IMR-90 (cell line): ENCODE measurements at regions not wholly inside any gene's neighbourhood (a gene's known extent, or its start where the extent isn't known, plus 50 kb on each side); places are given as distances from the start of the nearest gene placed in this dataset.

ENCODE experiments used
- ATAC-seq: fragments of 200-7000 bp; cut with Tn5 transposase; 2 replicates; pipeline ENCODE4 v1.9.1; 2020; ENCODE audit warnings: low read depth, mild to moderate bottlenecking, moderate library complexity
- BruUV-seq: library from RNA; stranded (reverse); fragments of 400-500 nt; replicated peaks from 2 replicates; lab custom pipeline; 2021; lab: Mats Ljungman, UMichigan
- CTCF ChIA-PET: fragments of 300-600 bp; formaldehyde crosslinking; extraction: SDS; loops from one replicate; lab custom pipeline; 2021; ENCODE audit warnings: antibody characterized with exemption; lab: Yijun Ruan, JAX
- POLR2A ChIA-PET: fragments of 300-600 bp; sonication (Branson Sonifier 250); formaldehyde crosslinking; loops from one replicate; lab custom pipeline; 2022; ENCODE audit warnings: antibody characterized with exemption; ENCODE audit not compliant: unreplicated experiment; lab: Charles Lee
- DNase-seq: peaks from one replicate; pipeline ENCODE4 v3.0.0; 2013
- H2AFZ ChIP-seq: replicated peaks from 2 replicates; pipeline ENCODE3; 2013; ENCODE audit warnings: low read length, mild to moderate bottlenecking; ENCODE audit not compliant: poor library complexity
- H2AK5ac ChIP-seq: 2 replicates; pipeline ENCODE4 v1.6.1; 2013; ENCODE audit warnings: low read depth, low read length, inconsistent platforms
- H2AK9ac ChIP-seq: replicated peaks from 2 replicates; pipeline ENCODE3; 2013; ENCODE audit warnings: mild to moderate bottlenecking, low read depth, low read length, moderate library complexity; ENCODE audit not compliant: poor library complexity
- H2BK120ac ChIP-seq: 2 replicates; pipeline ENCODE4 v1.6.1; 2013; ENCODE audit warnings: low read depth, low read length, inconsistent platforms
- H2BK15ac ChIP-seq: 3 replicates; pipeline ENCODE4 v1.6.1; 2013; ENCODE audit warnings: low read depth, low read length, inconsistent platforms
- H2BK20ac ChIP-seq: 2 replicates; pipeline ENCODE4 v1.6.1; 2013; ENCODE audit warnings: low read depth, mild to moderate bottlenecking, inconsistent platforms, low read length, moderate library complexity
- H2BK5ac ChIP-seq: 2 replicates; pipeline ENCODE4 v1.6.1; 2013; ENCODE audit warnings: mild to moderate bottlenecking, low read depth, low read length, inconsistent platforms; ENCODE audit not compliant: poor library complexity, severe bottlenecking
- H3K14ac ChIP-seq: replicated peaks from 2 replicates; pipeline ENCODE4 v1.6.1; 2013; ENCODE audit warnings: low read depth, low read length, inconsistent platforms
- H3K18ac ChIP-seq: 2 replicates; pipeline ENCODE4 v1.6.1; 2013; ENCODE audit warnings: low read depth, low read length, control low read depth
- H3K23ac ChIP-seq: 2 replicates; pipeline ENCODE4 v1.6.1; 2013; ENCODE audit warnings: low read depth, low read length, inconsistent platforms
- H3K27ac ChIP-seq: 2 replicates; pipeline ENCODE4 v1.5.1; 2013; ENCODE audit warnings: mild to moderate bottlenecking, control low read depth, low read length; ENCODE audit not compliant: insufficient read depth
- H3K27me3 ChIP-seq: 2 replicates; pipeline ENCODE4 v1.6.1; 2013; ENCODE audit warnings: low read length; ENCODE audit not compliant: control insufficient read depth, insufficient read depth
- H3K36me3 ChIP-seq: 2 replicates; pipeline ENCODE4 v1.6.1; 2013; ENCODE audit warnings: low read length, mixed read lengths; ENCODE audit not compliant: control insufficient read depth, insufficient read depth
- H3K4ac ChIP-seq: 2 replicates; pipeline ENCODE4 v1.6.1; 2013; ENCODE audit warnings: low read depth, low read length, inconsistent platforms
- H3K4me1 ChIP-seq: 2 replicates; pipeline ENCODE4 v1.6.1; 2013; ENCODE audit warnings: low read length, mixed read lengths; ENCODE audit not compliant: control insufficient read depth, insufficient read depth
- H3K4me2 ChIP-seq: 2 replicates; pipeline ENCODE4 v1.6.1; 2013; ENCODE audit warnings: low read depth, mild to moderate bottlenecking, control low read depth, low read length, moderate library complexity
- H3K4me3 ChIP-seq: 2 replicates; pipeline ENCODE4 v1.5.1; 2013; ENCODE audit warnings: low read depth, mild to moderate bottlenecking, control low read depth, low read length, moderate library complexity; ENCODE audit not compliant: insufficient read depth
- H3K56ac ChIP-seq: 2 replicates; pipeline ENCODE4 v1.6.1; 2013; ENCODE audit warnings: low read length, inconsistent platforms; ENCODE audit not compliant: insufficient read depth; ENCODE audit errors: extremely low read depth
- H3K79me1 ChIP-seq, 2 experiments: 2 replicates each; pipeline ENCODE4 v1.6.1; 2013; ENCODE audit warnings: low read length in 2 of 2, inconsistent platforms in 1 of 2, low read depth in 1 of 2
- H3K9ac ChIP-seq: 2 replicates; pipeline ENCODE4 v1.6.1; 2013; ENCODE audit warnings: low read depth, low read length, control low read depth
- H3K9me1 ChIP-seq: 2 replicates; pipeline ENCODE4 v1.6.1; 2013; ENCODE audit warnings: low read length, inconsistent platforms; ENCODE audit not compliant: insufficient read depth
- H3K9me3 ChIP-seq: 2 replicates; pipeline ENCODE4 v1.6.1; 2013; ENCODE audit warnings: low read length; ENCODE audit not compliant: control insufficient read depth, insufficient read depth
- H4K20me1 ChIP-seq: 2 replicates; pipeline ENCODE4 v1.6.1; 2013; ENCODE audit warnings: low read length, inconsistent platforms; ENCODE audit not compliant: insufficient read depth
- H4K5ac ChIP-seq: 2 replicates; pipeline ENCODE4 v1.6.1; 2013; ENCODE audit warnings: mild to moderate bottlenecking, low read depth, low read length, control low read depth
- H4K8ac ChIP-seq, 2 experiments: 2 replicates each; pipeline ENCODE4 v1.6.1; 2013; ENCODE audit warnings: low read depth in 2 of 2, low read length in 2 of 2, control low read depth in 1 of 2, inconsistent platforms in 1 of 2
- H4K91ac ChIP-seq: 2 replicates; pipeline ENCODE4 v1.6.1; 2013; ENCODE audit warnings: low read depth, low read length, inconsistent platforms; ENCODE audit not compliant: insufficient read depth
- BHLHE40 ChIP-seq: fragments of 150-350 bp; IDR thresholded peaks from 2 replicates; pipeline ENCODE4 v1.6.1; 2016; ENCODE audit warnings: mild to moderate bottlenecking, low read depth, low read length
- CEBPB ChIP-seq: IDR thresholded peaks from 2 replicates; pipeline ENCODE4 v1.6.1; 2012; ENCODE audit warnings: low read depth, low read length, improper control_type of control experiment
- CHD1 ChIP-seq: IDR thresholded peaks from 2 replicates; pipeline ENCODE4 v1.6.1; 2012; ENCODE audit warnings: low read depth, low read length, improper control_type of control experiment
- FOS ChIP-seq: fragments of 150-350 bp; IDR thresholded peaks from 2 replicates; pipeline ENCODE4 v1.6.1; 2016; ENCODE audit warnings: low read depth, low read length
- MAFK ChIP-seq: IDR thresholded peaks from 2 replicates; pipeline ENCODE4 v1.6.1; 2012; ENCODE audit warnings: low read depth, low read length, improper control_type of control experiment
- MAZ ChIP-seq: IDR thresholded peaks from 2 replicates; pipeline ENCODE4 v1.6.1; 2012; ENCODE audit warnings: low read depth, mild to moderate bottlenecking, low read length, improper control_type of control experiment, moderate library complexity, borderline replicate concordance
- MXI1 ChIP-seq: IDR thresholded peaks from 2 replicates; pipeline ENCODE4 v1.6.1; 2012; ENCODE audit warnings: low read depth, mild to moderate bottlenecking, low read length, moderate library complexity, borderline replicate concordance
- NFE2L2 ChIP-seq: fragments of 150-350 bp; IDR thresholded peaks from 2 replicates; pipeline ENCODE4 v1.6.1; 2016; ENCODE audit warnings: low read depth, mild to moderate bottlenecking, low read length
- POLR2A ChIP-seq: IDR thresholded peaks from 2 replicates; pipeline ENCODE4 v1.6.1; 2012; ENCODE audit warnings: mild to moderate bottlenecking, low read depth, low read length
- RAD21 ChIP-seq: IDR thresholded peaks from 2 replicates; pipeline ENCODE4 v1.6.1; 2012; ENCODE audit warnings: low read length, improper control_type of control experiment
- RCOR1 ChIP-seq: IDR thresholded peaks from 2 replicates; pipeline ENCODE4 v1.6.1; 2012; ENCODE audit warnings: mild to moderate bottlenecking, low read length, improper control_type of control experiment; ENCODE audit not compliant: insufficient replicate concordance
- RFX5 ChIP-seq: IDR thresholded peaks from 2 replicates; pipeline ENCODE4 v1.8.0; 2012; ENCODE audit warnings: low read depth, mild to moderate bottlenecking, low read length, moderate library complexity
- SMC3 ChIP-seq: fragments of 150-350 bp; IDR thresholded peaks from 2 replicates; pipeline ENCODE4 v1.6.1; 2016; ENCODE audit warnings: low read depth, mild to moderate bottlenecking, antibody characterized with exemption, low read length, moderate library complexity
- WGBS, 2 experiments: methylation state at CpG; one replicate each; pipeline versions ENCODE4 v1.1.5 to v1.1.7; 2013; ENCODE audit warnings: missing lambda C conversion rate in 2 of 2; ENCODE audit not compliant: insufficient read length in 1 of 2; ENCODE audit errors: extremely low coverage in 2 of 2; 5-methylcytosine and 5-hydroxymethylcytosine counted together
- dilution Hi-C: fragments of 300-500 bp; cut with HindIII; formaldehyde crosslinking; loops from one replicate; pipeline ENCODE4 v1.14.3; 2018; ENCODE audit warnings: low sequenced_read_pairs; ENCODE audit not compliant: unreplicated experiment
- in situ Hi-C: fragments of 300-500 bp; cut with MboI; formaldehyde crosslinking; loops from 3 replicates; pipeline ENCODE4 v1.14.3; 2019; ENCODE audit warnings: low sequenced_read_pairs, inconsistent platforms, mixed read lengths
- intact Hi-C: fragments of 100-400 bp; cut with micrococcal nuclease; formaldehyde crosslinking; loops from 2 replicates; pipeline ENCODE4 v1.10.0; 2022
- TF ChIP-seq, protein P1 (sequence below): fragments of 150-350 bp; IDR thresholded peaks from 2 replicates; pipeline ENCODE4 v1.6.1; 2016; ENCODE audit warnings: low read depth, mild to moderate bottlenecking, low read length, moderate library complexity, borderline replicate concordance
- TF ChIP-seq, protein P2 (sequence below): fragments of 150-350 bp; IDR thresholded peaks from 2 replicates; pipeline ENCODE4 v1.6.1; 2017; ENCODE audit warnings: mild to moderate bottlenecking, antibody characterized with exemption, low read length, low read depth
- TF ChIP-seq, protein P3 (sequence below): conservative IDR thresholded peaks from 2 replicates; pipeline ENCODE4 v1.5.1; 2012; ENCODE audit warnings: mild to moderate bottlenecking, low read depth, low read length, improper control_type of control experiment

DNA sequence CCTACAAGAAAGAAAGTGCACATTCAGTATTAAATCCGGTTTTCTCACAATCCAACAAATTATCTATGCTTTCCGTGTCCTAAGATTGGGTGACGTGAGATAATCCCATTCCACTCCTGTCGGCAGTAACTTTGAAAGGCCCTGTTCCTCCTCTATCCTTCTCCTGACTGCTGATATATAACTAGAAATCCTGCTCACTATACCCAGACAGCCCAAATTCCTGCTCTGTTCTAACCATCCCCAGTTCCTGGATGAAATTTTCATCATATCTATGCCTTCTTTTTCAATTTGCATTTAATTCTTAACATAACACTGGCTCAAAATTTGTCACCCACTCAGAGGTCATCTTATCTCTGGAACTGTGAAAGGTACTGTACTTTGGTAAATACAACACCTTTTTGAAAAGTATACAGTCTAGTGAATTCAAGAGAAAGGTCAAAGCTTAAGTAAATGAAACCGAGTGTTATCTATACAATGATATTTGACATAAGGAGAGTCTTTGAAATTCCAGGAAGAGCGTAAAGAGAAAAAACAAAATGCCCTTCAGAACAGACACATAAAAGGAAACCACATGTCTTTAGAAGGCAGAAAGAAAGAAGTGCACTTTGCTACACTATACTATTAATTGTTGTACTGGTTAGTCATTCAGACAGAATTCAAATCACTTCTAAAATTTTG, 200.5 kb upstream of the NEGR1 start:
- no peaks in the 10 kb centered on the region for H3K27me3 ChIP-seq
- no peak overlapping the region for H3K9ac ChIP-seq
- dilution Hi-C loops (no loop called here), intact Hi-C loops (no loop called here), in situ Hi-C loops (no loop called here)
- no peak for DNase-seq
- H3K4me3 ChIP-seq, result no peak overlapping the region
- no peak overlapping the region for H4K8ac ChIP-seq
- ATAC-seq, result no peak
- 66% methylated on average over 4 of the region's 6 CpGs; no CpG with 5 or more reads in 1 of the 2 experiments for WGBS, 2 experiments
- no peaks in the 10 kb centered on the region for H3K4me1 ChIP-seq
- CTCF ChIA-PET, result no interaction called here
- no peak overlapping the region for H2AK5ac ChIP-seq
- no peak overlapping the region for H4K5ac ChIP-seq
- H2BK15ac ChIP-seq, result no peak overlapping the region
- no peaks in the 10 kb centered on the region for H3K9me3 ChIP-seq
- POLR2A ChIA-PET, result no interaction called here
- H3K14ac ChIP-seq, result no peak overlapping the region
- no peaks in the 10 kb centered on the region for H3K9me1 ChIP-seq
- no TSS peak for BruUV-seq
- H2AFZ ChIP-seq, result no peak overlapping the region
- no peak overlapping the region for H3K23ac ChIP-seq
- H3K27ac ChIP-seq, result no peak overlapping the region
- no peak overlapping the region for H2BK5ac ChIP-seq
- H3K4me2 ChIP-seq, result no peak overlapping the region
- H3K56ac ChIP-seq, result no peak overlapping the region
- no peak overlapping the region for H2AK9ac ChIP-seq
- H2BK120ac ChIP-seq, result no peak overlapping the region
- H3K79me1 ChIP-seq, result no peaks in the 10 kb centered on the region
- no peak overlapping the region for H2BK20ac ChIP-seq
- H3K18ac ChIP-seq, result no peak overlapping the region
- no peaks in the 10 kb centered on the region for H3K36me3 ChIP-seq
- no peaks in the 10 kb centered on the region for H4K20me1 ChIP-seq
- H4K91ac ChIP-seq, result no peak overlapping the region
- TF ChIP-seq, protein P1, sequence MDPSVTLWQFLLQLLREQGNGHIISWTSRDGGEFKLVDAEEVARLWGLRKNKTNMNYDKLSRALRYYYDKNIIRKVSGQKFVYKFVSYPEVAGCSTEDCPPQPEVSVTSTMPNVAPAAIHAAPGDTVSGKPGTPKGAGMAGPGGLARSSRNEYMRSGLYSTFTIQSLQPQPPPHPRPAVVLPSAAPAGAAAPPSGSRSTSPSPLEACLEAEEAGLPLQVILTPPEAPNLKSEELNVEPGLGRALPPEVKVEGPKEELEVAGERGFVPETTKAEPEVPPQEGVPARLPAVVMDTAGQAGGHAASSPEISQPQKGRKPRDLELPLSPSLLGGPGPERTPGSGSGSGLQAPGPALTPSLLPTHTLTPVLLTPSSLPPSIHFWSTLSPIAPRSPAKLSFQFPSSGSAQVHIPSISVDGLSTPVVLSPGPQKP, result no peak
- no peak for TF ChIP-seq SMC3
- no peak for TF ChIP-seq BHLHE40
- TF ChIP-seq FOS, result no peak
- no peak for TF ChIP-seq NFE2L2
- TF ChIP-seq, protein P2, sequence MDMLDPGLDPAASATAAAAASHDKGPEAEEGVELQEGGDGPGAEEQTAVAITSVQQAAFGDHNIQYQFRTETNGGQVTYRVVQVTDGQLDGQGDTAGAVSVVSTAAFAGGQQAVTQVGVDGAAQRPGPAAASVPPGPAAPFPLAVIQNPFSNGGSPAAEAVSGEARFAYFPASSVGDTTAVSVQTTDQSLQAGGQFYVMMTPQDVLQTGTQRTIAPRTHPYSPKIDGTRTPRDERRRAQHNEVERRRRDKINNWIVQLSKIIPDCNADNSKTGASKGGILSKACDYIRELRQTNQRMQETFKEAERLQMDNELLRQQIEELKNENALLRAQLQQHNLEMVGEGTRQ, result no peak
- TF ChIP-seq RFX5, result no peak
- no peak for TF ChIP-seq MXI1
- no peak for TF ChIP-seq RCOR1
- no peak for TF ChIP-seq MAFK
- TF ChIP-seq RAD21, result no peak
- TF ChIP-seq, protein P3, sequence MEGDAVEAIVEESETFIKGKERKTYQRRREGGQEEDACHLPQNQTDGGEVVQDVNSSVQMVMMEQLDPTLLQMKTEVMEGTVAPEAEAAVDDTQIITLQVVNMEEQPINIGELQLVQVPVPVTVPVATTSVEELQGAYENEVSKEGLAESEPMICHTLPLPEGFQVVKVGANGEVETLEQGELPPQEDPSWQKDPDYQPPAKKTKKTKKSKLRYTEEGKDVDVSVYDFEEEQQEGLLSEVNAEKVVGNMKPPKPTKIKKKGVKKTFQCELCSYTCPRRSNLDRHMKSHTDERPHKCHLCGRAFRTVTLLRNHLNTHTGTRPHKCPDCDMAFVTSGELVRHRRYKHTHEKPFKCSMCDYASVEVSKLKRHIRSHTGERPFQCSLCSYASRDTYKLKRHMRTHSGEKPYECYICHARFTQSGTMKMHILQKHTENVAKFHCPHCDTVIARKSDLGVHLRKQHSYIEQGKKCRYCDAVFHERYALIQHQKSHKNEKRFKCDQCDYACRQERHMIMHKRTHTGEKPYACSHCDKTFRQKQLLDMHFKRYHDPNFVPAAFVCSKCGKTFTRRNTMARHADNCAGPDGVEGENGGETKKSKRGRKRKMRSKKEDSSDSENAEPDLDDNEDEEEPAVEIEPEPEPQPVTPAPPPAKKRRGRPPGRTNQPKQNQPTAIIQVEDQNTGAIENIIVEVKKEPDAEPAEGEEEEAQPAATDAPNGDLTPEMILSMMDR, result no peak
- no peak for TF ChIP-seq CHD1
- no peak for TF ChIP-seq POLR2A
- TF ChIP-seq MAZ, result no peak
- no peak for TF ChIP-seq CEBPB
- no peak overlapping the region for H3K4ac ChIP-seq
